ENCODE measurements at regions not wholly inside any gene's neighbourhood (a gene's known extent, or its start where the extent isn't known, plus 50 kb on each side); places are given as distances from the start of the nearest gene placed in this dataset.

GRCh38 chr7:41880107-41880506 lies 177.2 kb upstream of the INHBA start:
- Histone ChIP-seq H3K4me1 (ENCODE audit: control insufficient read depth in 2 of 2, insufficient read depth in 2 of 2, low read length in 2 of 2) (peaks cover 7 to 13% of the 10 kb centered on the region in 2 donors), H3K27ac (ENCODE audit: low read depth, low read length) (no peak overlapping the region), H3K9me3 (ENCODE audit: control insufficient read depth in 2 of 3, low read length in 3 of 3) (no peaks in the 10 kb centered on the region), H3K27me3 (ENCODE audit: control insufficient read depth in 2 of 2, insufficient read depth in 2 of 2, low read length in 2 of 2) (no peaks in the 10 kb centered on the region), H3K36me3 (ENCODE audit: control insufficient read depth in 2 of 3, insufficient read depth in 3 of 3, low read length in 3 of 3) (no peaks in the 10 kb centered on the region), H3K4me3 (ENCODE audit: low read length) (no peak overlapping the region)
- ChIA-PET CTCF (no interaction called here), POLR2A (no interaction called here)
- intact Hi-C loops (cut with micrococcal nuclease) = loop anchor here in 1 of 2 donors (2.0 to 10.0 kb wide), 3 partner anchors 63 to 1767 kb away; partner anchors contain the start of genes MPLKIP and SUGCT
- Mint-ChIP-seq H3K27ac (peak overlapping the region in 5 of 9 donors; percentile 6 to 97 (median 24)), H3K27me3 (peaks cover 0 to 15% (median 12%) of the 10 kb centered on the region in 5 donors), H3K36me3 (peaks cover 0 to 38% (median 0%) of the 10 kb centered on the region in 5 donors), H3K4me3 (peak overlapping the region in 3 of 10 donors; percentile 6 to 56 (median 16)), H3K9me3 (peaks cover 0 to 18% (median 5%) of the 10 kb centered on the region in 11 donors), H3K4me1 (peaks cover 8 to 37% (median 22%) of the 10 kb centered on the region in 7 donors)
- ATAC-seq = no peak
- DNase-seq = no peak

GRCh38 chr7:41879403-41879802 lies 176.5 kb upstream of the INHBA start:
- Histone ChIP-seq H3K36me3 (ENCODE audit: control insufficient read depth in 2 of 3, insufficient read depth in 3 of 3, low read length in 3 of 3) (no peaks in the 10 kb centered on the region), H3K9me3 (ENCODE audit: control insufficient read depth in 2 of 3, low read length in 3 of 3) (no peaks in the 10 kb centered on the region), H3K4me3 (ENCODE audit: low read length) (no peak overlapping the region), H3K4me1 (ENCODE audit: control insufficient read depth in 2 of 2, insufficient read depth in 2 of 2, low read length in 2 of 2) (peaks cover 7 to 13% of the 10 kb centered on the region in 2 donors), H3K27ac (ENCODE audit: low read depth, low read length) (no peak overlapping the region), H3K27me3 (ENCODE audit: control insufficient read depth in 2 of 2, insufficient read depth in 2 of 2, low read length in 2 of 2) (no peaks in the 10 kb centered on the region)
- ChIA-PET CTCF (no interaction called here), POLR2A (no interaction called here)
- peaks cover 0 to 35% (median 0%) of the 10 kb centered on the region in 5 donors for H3K36me3 Mint-ChIP-seq
- peaks cover 7 to 43% (median 22%) of the 10 kb centered on the region in 7 donors for H3K4me1 Mint-ChIP-seq
- H3K27ac Mint-ChIP-seq = peak overlapping the region in 2 of 9 donors; percentile 19 to 70
- peaks cover 0 to 15% (median 12%) of the 10 kb centered on the region in 5 donors for H3K27me3 Mint-ChIP-seq
- H3K4me3 Mint-ChIP-seq = no peak overlapping the region
- peaks cover 0 to 18% (median 5%) of the 10 kb centered on the region in 11 donors for H3K9me3 Mint-ChIP-seq
- intact Hi-C loops (cut with micrococcal nuclease) = no loop called here
- DNase-seq = no peak
- no peak for ATAC-seq

- intact Hi-C loops (cut with micrococcal nuclease) = no loop called here
- DNase-seq (no peak), ATAC-seq (no peak)
- Histone ChIP-seq H3K36me3 (ENCODE audit: control insufficient read depth in 2 of 3, insufficient read depth in 3 of 3, low read length in 3 of 3) (no peaks in the 10 kb centered on the region), H3K27me3 (ENCODE audit: control insufficient read depth in 2 of 2, insufficient read depth in 2 of 2, low read length in 2 of 2) (no peaks in the 10 kb centered on the region), H3K4me3 (ENCODE audit: low read length) (no peak overlapping the region), H3K27ac (ENCODE audit: low read depth, low read length) (no peak overlapping the region), H3K4me1 (ENCODE audit: control insufficient read depth in 2 of 2, insufficient read depth in 2 of 2, low read length in 2 of 2) (peaks cover 7 to 13% of the 10 kb centered on the region in 2 donors), H3K9me3 (ENCODE audit: control insufficient read depth in 2 of 3, low read length in 3 of 3) (no peaks in the 10 kb centered on the region)
- ChIA-PET POLR2A (no interaction called here), CTCF (no interaction called here)
- Mint-ChIP-seq H3K4me3 (no peak overlapping the region), H3K36me3 (peaks cover 0 to 35% (median 0%) of the 10 kb centered on the region in 5 donors), H3K27ac (no peak overlapping the region), H3K9me3 (peaks cover 0 to 18% (median 5%) of the 10 kb centered on the region in 11 donors), H3K27me3 (peaks cover 0 to 15% (median 12%) of the 10 kb centered on the region in 5 donors), H3K4me1 (peaks cover 7 to 49% (median 22%) of the 10 kb centered on the region in 7 donors)
Observed at GRCh38 chr7:41878309-41879295, 175.7 kb upstream of the INHBA start.

GRCh38 chr7:41877118-41877517 lies 174.2 kb upstream of the INHBA start:
- H3K4me3 ChIP-seq (ENCODE audit: low read length) = no peak overlapping the region
- intact Hi-C loops (cut with micrococcal nuclease) = no loop called here
- H3K36me3 ChIP-seq (ENCODE audit: control insufficient read depth in 2 of 3, insufficient read depth in 3 of 3, low read length in 3 of 3) = no peaks in the 10 kb centered on the region
- peaks cover 0 to 27% (median 0%) of the 10 kb centered on the region in 5 donors for H3K36me3 Mint-ChIP-seq
- H3K27ac Mint-ChIP-seq = no peak overlapping the region
- peaks cover 0 to 18% (median 15%) of the 10 kb centered on the region in 5 donors for H3K27me3 Mint-ChIP-seq
- H3K9me3 Mint-ChIP-seq = peaks cover 0 to 15% (median 4%) of the 10 kb centered on the region in 11 donors
- ChIA-PET POLR2A (no interaction called here), CTCF (no interaction called here)
- H3K4me1 Mint-ChIP-seq = peaks cover 5 to 41% (median 15%) of the 10 kb centered on the region in 7 donors
- H3K4me3 Mint-ChIP-seq = no peak overlapping the region
- no peak for DNase-seq
- H3K9me3 ChIP-seq (ENCODE audit: control insufficient read depth in 2 of 3, low read length in 3 of 3) = no peaks in the 10 kb centered on the region
- no peaks in the 10 kb centered on the region for H3K27me3 ChIP-seq (ENCODE audit: control insufficient read depth in 2 of 2, insufficient read depth in 2 of 2, low read length in 2 of 2)
- ATAC-seq = no peak
- no peak overlapping the region for H3K27ac ChIP-seq (ENCODE audit: low read depth, low read length)
- peaks cover 3 to 4% of the 10 kb centered on the region in 2 donors for H3K4me1 ChIP-seq (ENCODE audit: control insufficient read depth in 2 of 2, insufficient read depth in 2 of 2, low read length in 2 of 2)

- ChIA-PET CTCF (no interaction called here), POLR2A (no interaction called here)
- H3K36me3 Mint-ChIP-seq = peaks cover 0 to 20% (median 0%) of the 10 kb centered on the region in 5 donors
- Histone ChIP-seq H3K27ac (ENCODE audit: low read depth, low read length) (no peak overlapping the region), H3K36me3 (ENCODE audit: control insufficient read depth in 2 of 3, insufficient read depth in 3 of 3, low read length in 3 of 3) (no peaks in the 10 kb centered on the region), H3K9me3 (ENCODE audit: control insufficient read depth in 2 of 3, low read length in 3 of 3) (no peaks in the 10 kb centered on the region), H3K27me3 (ENCODE audit: control insufficient read depth in 2 of 2, insufficient read depth in 2 of 2, low read length in 2 of 2) (no peaks in the 10 kb centered on the region), H3K4me1 (ENCODE audit: control insufficient read depth in 2 of 2, insufficient read depth in 2 of 2, low read length in 2 of 2) (no peaks in the 10 kb centered on the region), H3K4me3 (ENCODE audit: low read length) (no peak overlapping the region)
- no peak overlapping the region for H3K27ac Mint-ChIP-seq
- DNase-seq (no peak), ATAC-seq (no peak)
- intact Hi-C loops (cut with micrococcal nuclease) = no loop called here
- no peak overlapping the region for H3K4me3 Mint-ChIP-seq
- peaks cover 0 to 15% (median 2%) of the 10 kb centered on the region in 11 donors for H3K9me3 Mint-ChIP-seq
- peaks cover 4 to 26% (median 23%) of the 10 kb centered on the region in 5 donors for H3K27me3 Mint-ChIP-seq
- peaks cover 0 to 28% (median 2%) of the 10 kb centered on the region in 7 donors for H3K4me1 Mint-ChIP-seq
Observed at GRCh38 chr7:41875513-41875912, 172.6 kb upstream of the INHBA start.

- Histone ChIP-seq H3K9me3 (ENCODE audit: control insufficient read depth in 2 of 3, low read length in 3 of 3) (no peaks in the 10 kb centered on the region), H3K27ac (ENCODE audit: low read depth, low read length) (no peak overlapping the region), H3K4me3 (ENCODE audit: low read length) (no peak overlapping the region), H3K36me3 (ENCODE audit: control insufficient read depth in 2 of 3, insufficient read depth in 3 of 3, low read length in 3 of 3) (no peaks in the 10 kb centered on the region), H3K27me3 (ENCODE audit: control insufficient read depth in 2 of 2, insufficient read depth in 2 of 2, low read length in 2 of 2) (no peaks in the 10 kb centered on the region), H3K4me1 (ENCODE audit: control insufficient read depth in 2 of 2, insufficient read depth in 2 of 2, low read length in 2 of 2) (no peaks in the 10 kb centered on the region)
- peak overlapping the region in 1 of 10 donors; percentile 48 for H3K4me3 Mint-ChIP-seq
- intact Hi-C loops (cut with micrococcal nuclease) = no loop called here
- H3K9me3 Mint-ChIP-seq = peaks cover 0 to 9% (median 0%) of the 10 kb centered on the region in 11 donors
- H3K27me3 Mint-ChIP-seq = peaks cover 4 to 26% (median 24%) of the 10 kb centered on the region in 5 donors
- H3K27ac Mint-ChIP-seq = peak overlapping the region in 1 of 9 donors; percentile 15
- ChIA-PET CTCF (no interaction called here), POLR2A (no interaction called here)
- peaks cover 0 to 16% (median 0%) of the 10 kb centered on the region in 5 donors for H3K36me3 Mint-ChIP-seq
- ATAC-seq = no peak
- no peak for DNase-seq
- H3K4me1 Mint-ChIP-seq = peaks cover 0 to 28% (median 0%) of the 10 kb centered on the region in 7 donors
Observed at GRCh38 chr7:41874201-41874785, 171.4 kb upstream of the INHBA start.
